ENCODE measurements at regions not wholly inside any gene's neighbourhood (a gene's known extent, or its start where the extent isn't known, plus 50 kb on each side); places are given as distances from the start of the nearest gene placed in this dataset.

DNA sequence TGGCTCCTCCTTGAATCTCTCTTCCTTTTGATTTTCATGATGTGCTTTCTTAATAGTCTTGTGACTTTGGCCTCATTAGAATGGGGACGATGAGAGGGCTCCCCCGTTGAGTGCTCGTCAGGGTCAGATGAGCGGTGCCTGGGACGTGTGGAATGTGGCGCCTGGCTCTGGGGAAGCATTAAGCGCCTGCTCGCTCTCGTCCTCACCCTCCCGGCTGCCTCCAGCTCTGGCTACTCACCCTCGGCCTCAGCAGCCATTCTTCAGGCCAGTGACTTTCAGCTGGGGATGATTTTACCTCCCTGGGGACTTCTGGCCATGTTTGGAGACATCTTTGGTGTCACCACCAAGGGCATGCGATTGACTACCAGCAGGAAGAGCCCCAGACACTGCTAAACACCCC is 69.7 kb downstream of the RPS6KA4 start:
- no peaks in the 10 kb centered on the region for H3K27me3 ChIP-seq
- no peak for DNase-seq
- H3K36me3 ChIP-seq, result no peaks in the 10 kb centered on the region
- no peaks in the 10 kb centered on the region for H3K9me3 ChIP-seq
- no peak overlapping the region for H3K27ac ChIP-seq
- TF ChIP-seq POLR2A (IDR thresholded peaks at IDR 0.05), result no peak
- TF ChIP-seq CTCF (IDR thresholded peaks at IDR 0.05), result no peak
- no peaks in the 10 kb centered on the region for H3K4me1 ChIP-seq
- H3K4me3 ChIP-seq, result no peak overlapping the region
- intact Hi-C loops (cut with DNase I; ENCODE audit: low total_unique reads), result no loop called here

GRCh38 chr11:64429970-64430369 is 71.0 kb downstream of the RPS6KA4 start:
- Histone ChIP-seq H3K27ac (no peak overlapping the region), H3K36me3 (no peaks in the 10 kb centered on the region), H3K27me3 (no peaks in the 10 kb centered on the region), H3K9me3 (no peaks in the 10 kb centered on the region), H3K4me1 (no peaks in the 10 kb centered on the region), H3K4me3 (no peak overlapping the region)
- TF ChIP-seq CTCF (IDR thresholded peaks at IDR 0.05) (no peak), POLR2A (IDR thresholded peaks at IDR 0.05) (no peak)
- intact Hi-C loops (cut with DNase I; ENCODE audit: low total_unique reads), result no loop called here
- no peak for DNase-seq

DNA sequence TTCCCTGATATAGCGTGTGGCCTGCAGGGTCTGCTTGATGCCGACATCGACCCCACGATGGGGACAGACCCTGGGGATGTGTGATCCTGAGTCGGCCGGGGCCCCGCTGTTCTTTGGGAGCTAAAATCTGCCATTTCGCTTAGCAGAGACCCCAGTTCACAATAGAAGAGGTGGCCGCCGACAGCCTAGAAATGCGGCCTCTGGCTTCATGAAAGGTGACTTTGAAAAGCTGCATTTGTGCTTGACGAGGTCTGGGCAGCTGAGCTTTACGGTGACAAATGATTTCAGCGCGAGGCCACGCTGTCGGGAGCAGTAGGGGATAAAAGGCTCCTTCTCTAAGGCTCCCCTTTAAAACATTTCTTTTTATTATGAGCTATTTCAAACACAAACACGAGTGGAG is 71.7 kb downstream of the RPS6KA4 start:
- TF ChIP-seq POLR2A (IDR thresholded peaks at IDR 0.05), result no peak
- TF ChIP-seq CTCF (IDR thresholded peaks at IDR 0.05), result no peak
- no peak for DNase-seq
- no peaks in the 10 kb centered on the region for H3K9me3 ChIP-seq

DNA sequence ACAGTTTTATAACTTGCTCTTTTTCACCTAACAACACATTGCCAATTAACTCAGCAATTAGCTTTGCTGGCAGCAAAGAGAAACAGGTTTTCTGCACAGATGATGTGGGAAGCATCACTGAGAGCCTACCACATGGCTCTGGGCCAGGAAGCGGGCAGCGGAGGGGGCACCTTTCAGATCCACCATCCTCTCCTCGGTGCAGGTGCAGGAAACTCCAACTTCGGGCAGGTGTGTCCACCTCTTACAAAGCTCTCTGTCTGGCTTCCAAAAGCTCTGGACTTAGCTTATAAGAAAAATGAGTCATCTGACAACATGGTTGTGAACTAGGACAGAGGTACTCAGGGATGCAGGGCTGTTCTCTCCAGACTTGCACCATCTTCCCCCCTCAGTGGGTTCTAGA is 77.0 kb downstream of the RPS6KA4 start:
- no peaks in the 10 kb centered on the region for H3K4me1 ChIP-seq
- TF ChIP-seq CTCF (IDR thresholded peaks at IDR 0.05) (no peak), POLR2A (IDR thresholded peaks at IDR 0.05) (no peak)
- H3K36me3 ChIP-seq, result no peaks in the 10 kb centered on the region
- H3K9me3 ChIP-seq, result no peaks in the 10 kb centered on the region
- H3K27me3 ChIP-seq, result no peaks in the 10 kb centered on the region
- intact Hi-C loops (cut with DNase I; ENCODE audit: low total_unique reads), result no loop called here
- H3K4me3 ChIP-seq, result no peak overlapping the region
- no peak for DNase-seq
- H3K27ac ChIP-seq, result no peak overlapping the region

More for the DNA sequence above, 71.7 kb downstream of the RPS6KA4 start:
- Histone ChIP-seq H3K4me3 (no peak overlapping the region), H3K27me3 (no peaks in the 10 kb centered on the region), H3K36me3 (no peaks in the 10 kb centered on the region), H3K4me1 (no peaks in the 10 kb centered on the region), H3K27ac (no peak overlapping the region)
- intact Hi-C loops (cut with DNase I; ENCODE audit: low total_unique reads), result no loop called here

- TF ChIP-seq CTCF (IDR thresholded peaks at IDR 0.05), result no peak
- TF ChIP-seq POLR2A (IDR thresholded peaks at IDR 0.05), result no peak
- H3K27ac ChIP-seq, result no peak overlapping the region
- no peaks in the 10 kb centered on the region for H3K36me3 ChIP-seq
- H3K27me3 ChIP-seq, result no peaks in the 10 kb centered on the region
- DNase-seq, result no peak
- intact Hi-C loops (cut with DNase I; ENCODE audit: low total_unique reads), result no loop called here
- no peak overlapping the region for H3K4me3 ChIP-seq
- H3K9me3 ChIP-seq, result no peaks in the 10 kb centered on the region
- no peaks in the 10 kb centered on the region for H3K4me1 ChIP-seq
These were observed 78.5 kb downstream of the RPS6KA4 start for GRCh38 chr11:64437426-64437825.
